SK-N-SH treated with all-trans-retinoic acid at 6 μM for 48 hours (cell line): ENCODE measurements at regions not wholly inside any gene's neighbourhood (a gene's known extent, or its start where the extent isn't known, plus 50 kb on each side); places are given as distances from the start of the nearest gene placed in this dataset.
"Not testable (repeated sequence)": the region's sequence is repeated elsewhere in the genome, so short reads cannot be mapped to it uniquely, and the experiment has no call there.

Experiments
- CREB5 ChIP-seq: fragments of 250-450 bp; sonication (Bioruptor Pico); IDR thresholded peaks from 2 replicates; pipeline ENCODE4 v1.5.1; 2020; ENCODE audit warnings: low read depth, mild to moderate bottlenecking, moderate library complexity
- PATZ1 ChIP-seq: fragments of 250-450 bp; sonication (Bioruptor Pico); IDR thresholded peaks from 2 replicates; pipeline ENCODE4 v1.8.0; 2020; ENCODE audit warnings: mild to moderate bottlenecking, moderate library complexity, borderline replicate concordance
- RARB ChIP-seq: fragments of 250-450 bp; sonication (Bioruptor Pico); IDR thresholded peaks from 2 replicates; pipeline ENCODE4 v1.8.0; 2021; ENCODE audit warnings: mild to moderate bottlenecking, moderate library complexity
- ZFP3 ChIP-seq: fragments of 250-450 bp; sonication (Bioruptor Pico); IDR thresholded peaks from 2 replicates; pipeline ENCODE4 v1.5.0; 2020; ENCODE audit warnings: mild to moderate bottlenecking, moderate library complexity
- ZNF565 ChIP-seq: fragments of 450-650 bp; formaldehyde crosslinking; conservative IDR thresholded peaks from 2 replicates; pipeline ENCODE4 v1.5.0; 2020; ENCODE audit warnings: low read depth, mild to moderate bottlenecking, moderate library complexity

- TF ChIP-seq CREB5 (CRISPR knock-in tag); RARB (CRISPR knock-in tag); PATZ1 (CRISPR knock-in tag); ZFP3; ZNF565 (CRISPR knock-in tag): not testable (repeated sequence)
Measured at GRCh38 chr2:17202628-17203027, 315.6 kb downstream of the RAD51AP2 start.
